ENCODE measurements at regions not wholly inside any gene's neighbourhood (a gene's known extent, or its start where the extent isn't known, plus 50 kb on each side); places are given as distances from the start of the nearest gene placed in this dataset.

- TF ChIP-seq CTCF (IDR thresholded peaks at IDR 0.05 in 2 of 3, conservative IDR thresholded peaks at IDR 0.05 in 1 of 3; ENCODE audit: control insufficient read depth in 2 of 3, extremely low read depth in 1 of 3, insufficient read depth in 1 of 3, low read depth in 3 of 3, low read length in 3 of 3) (no peak), CHD4 (IDR thresholded peaks at IDR 0.05) (no peak), CHD2 (IDR thresholded peaks at IDR 0.05; ENCODE audit: borderline replicate concordance, low read depth, low read length) (no peak), PBX3 (IDR thresholded peaks at IDR 0.05; ENCODE audit: insufficient replicate concordance, low read depth, low read length) (no peak), EP300 (IDR thresholded peaks at IDR 0.05; ENCODE audit: borderline replicate concordance in 1 of 2, control insufficient read depth in 1 of 2, low read depth in 2 of 2, low read length in 2 of 2) (no peak), TAF1 (IDR thresholded peaks at IDR 0.05; ENCODE audit: borderline replicate concordance, low read depth, low read length) (no peak), REST (IDR thresholded peaks at IDR 0.05; ENCODE audit: low read depth, low read length) (no peak), ZNF274 (IDR thresholded peaks at IDR 0.05; ENCODE audit: insufficient read depth, insufficient read length) (no peak), NR2C2 (IDR thresholded peaks at IDR 0.05; ENCODE audit: borderline replicate concordance, control insufficient read depth, insufficient read length, low read depth) (no peak), TCF7 (IDR thresholded peaks at IDR 0.05; ENCODE audit: borderline replicate concordance) (no peak)
Measured at GRCh38 chr3:74992898-74993297, 378.4 kb upstream of the CNTN3 start.

Data from GM12878 (cell line).